Mucosa of descending colon (tissue), 3 donors: ENCODE measurements at regions not wholly inside any gene's neighbourhood (a gene's known extent, or its start where the extent isn't known, plus 50 kb on each side); places are given as distances from the start of the nearest gene placed in this dataset.

Experiments used
- ATAC-seq: fragments of 200-7000 bp; cut with Tn5 transposase; one replicate; pipeline ENCODE4 v1.9.1; 2020; ENCODE audit warnings: mild to moderate bottlenecking, moderate library complexity
- DNase-seq, 3 donors: peaks; one replicate each; pipeline ENCODE4 v3.0.0-alpha.2; 2020
- H3K36me3 ChIP-seq: fragments of 200-600 bp; one replicate; pipeline ENCODE4 v1.8.0; 2021; ENCODE audit warnings: low read depth, mild to moderate bottlenecking
- H3K4me1 ChIP-seq: fragments of 200-600 bp; one replicate; pipeline ENCODE4 v1.8.0; 2021; ENCODE audit warnings: low read depth, mild to moderate bottlenecking
- H3K4me3 ChIP-seq: fragments of 200-600 bp; one replicate; pipeline ENCODE4 v1.8.0; 2021; ENCODE audit warnings: mild to moderate bottlenecking
- H3K9me3 ChIP-seq: fragments of 200-600 bp; one replicate; pipeline ENCODE4 v1.8.0; 2021; ENCODE audit warnings: mild to moderate bottlenecking
- CTCF ChIP-seq: fragments of 200-600 bp; IDR thresholded peaks from one replicate; pipeline ENCODE4 v1.8.0; 2022; ENCODE audit warnings: antibody characterized with exemption, mild to moderate bottlenecking
- intact Hi-C, 2 donors: fragments of 100-400 bp; cut with DNase I in 1 of 2; cut with micrococcal nuclease in 1 of 2; formaldehyde crosslinking; loops; one replicate each; pipeline versions ENCODE4 v1.11.0 to v1.11.1; 2022; cut with DNase I, micrococcal nuclease
- donor health status: DM: no; HTN: no; CAD: no; lungs with moderate emphysema.
- donor health status: DM: no; HTN: no; CAD: no.
- donor health status: DM: no; HTN: yes; CAD: no.

- Histone ChIP-seq H3K4me1 (no peaks in the 10 kb centered on the region), H3K4me3 (no peak overlapping the region), H3K36me3 (no peaks in the 10 kb centered on the region), H3K9me3 (no peaks in the 10 kb centered on the region)
- intact Hi-C loops: no loop called here
- ATAC-seq: no peak
- no peak for TF ChIP-seq CTCF
- no peak for DNase-seq
Measured at GRCh38 chr7:55288070-55288824, 76.9 kb upstream of the LANCL2 start.

- intact Hi-C loops: no loop called here
- Histone ChIP-seq H3K4me1 (no peaks in the 10 kb centered on the region), H3K36me3 (no peaks in the 10 kb centered on the region), H3K4me3 (no peak overlapping the region), H3K9me3 (no peaks in the 10 kb centered on the region)
- ATAC-seq: no peak
- TF ChIP-seq CTCF: no peak
- no peak for DNase-seq
Measured at GRCh38 chr7:55296070-55296469, 69.1 kb upstream of the LANCL2 start.

- no peak for DNase-seq
- H3K4me3 ChIP-seq: no peak overlapping the region
- intact Hi-C loops: no loop called here
- no peaks in the 10 kb centered on the region for H3K9me3 ChIP-seq
- TF ChIP-seq CTCF: no peak
- H3K36me3 ChIP-seq: no peaks in the 10 kb centered on the region
- no peak for ATAC-seq
- no peaks in the 10 kb centered on the region for H3K4me1 ChIP-seq
Measured at GRCh38 chr7:55299273-55299967, 65.7 kb upstream of the LANCL2 start.

GRCh38 chr7:55303220-55303619, 61.9 kb upstream of the LANCL2 start:
- Histone ChIP-seq H3K4me3 (no peak overlapping the region), H3K9me3 (no peaks in the 10 kb centered on the region), H3K4me1 (no peaks in the 10 kb centered on the region), H3K36me3 (no peaks in the 10 kb centered on the region)
- no peak for ATAC-seq
- DNase-seq: no peak
- intact Hi-C loops: no loop called here
- no peak for TF ChIP-seq CTCF

- no peak for TF ChIP-seq CTCF
- ATAC-seq: no peak
- no peak overlapping the region for H3K4me3 ChIP-seq
- intact Hi-C loops: no loop called here
- no peak for DNase-seq
- no peaks in the 10 kb centered on the region for H3K36me3 ChIP-seq
- H3K9me3 ChIP-seq: no peaks in the 10 kb centered on the region
- no peaks in the 10 kb centered on the region for H3K4me1 ChIP-seq
Measured at GRCh38 chr7:55304018-55304762, 60.9 kb upstream of the LANCL2 start.
